ENCODE measurements at regions not wholly inside any gene's neighbourhood (a gene's known extent, or its start where the extent isn't known, plus 50 kb on each side); places are given as distances from the start of the nearest gene placed in this dataset.

- H3K9me2 ChIP-seq (ENCODE audit: insufficient read depth): no peaks in the 10 kb centered on the region
- no peak overlapping the region for H3K4me3 ChIP-seq
- no peak for DNase-seq
- H3K79me2 ChIP-seq (ENCODE audit: insufficient read depth): no peaks in the 10 kb centered on the region
- H3K27ac ChIP-seq: no peak overlapping the region
- 38 to 40% methylated on average over 2 of the region's 2 CpGs for WGBS, 2 experiments (ENCODE audit: low coverage in 1 of 2, low lambda C conversion rate in 2 of 2, missing lambda C conversion rate in 2 of 2)
- no peaks in the 10 kb centered on the region for H3K36me3 ChIP-seq (ENCODE audit: low read depth)
- H3K4me1 ChIP-seq (ENCODE audit: insufficient read depth): no peaks in the 10 kb centered on the region
- TF ChIP-seq EZH2phosphoT487 (IDR thresholded peaks at IDR 0.05; ENCODE audit: insufficient read depth, low read depth) (no peak), EZH2 (IDR thresholded peaks at IDR 0.05; ENCODE audit: insufficient read depth, poor library complexity, severe bottlenecking) (no peak)
- H2AFZ ChIP-seq: no peak overlapping the region
- H3K27me3 ChIP-seq (replicated peaks; ENCODE audit: insufficient read depth): 0 out of 2 replicates have a peak, but pooled peaks cover 4% of the 10 kb centered on the region
- H4K20me1 ChIP-seq (ENCODE audit: insufficient read depth): no peaks in the 10 kb centered on the region
- H3K9ac ChIP-seq: no peak overlapping the region
- H3F3A ChIP-seq (ENCODE audit: insufficient read depth): no peaks in the 10 kb centered on the region
- H3K9me3 ChIP-seq (ENCODE audit: low read depth): no peaks in the 10 kb centered on the region
- H3K4me2 ChIP-seq (ENCODE audit: unreplicated experiment): no peak overlapping the region
- in situ Hi-C loops (cut with MboI): no loop called here
Measured at GRCh38 chr1:229951856-229952534, 115.0 kb upstream of the GALNT2 start.

DNA sequence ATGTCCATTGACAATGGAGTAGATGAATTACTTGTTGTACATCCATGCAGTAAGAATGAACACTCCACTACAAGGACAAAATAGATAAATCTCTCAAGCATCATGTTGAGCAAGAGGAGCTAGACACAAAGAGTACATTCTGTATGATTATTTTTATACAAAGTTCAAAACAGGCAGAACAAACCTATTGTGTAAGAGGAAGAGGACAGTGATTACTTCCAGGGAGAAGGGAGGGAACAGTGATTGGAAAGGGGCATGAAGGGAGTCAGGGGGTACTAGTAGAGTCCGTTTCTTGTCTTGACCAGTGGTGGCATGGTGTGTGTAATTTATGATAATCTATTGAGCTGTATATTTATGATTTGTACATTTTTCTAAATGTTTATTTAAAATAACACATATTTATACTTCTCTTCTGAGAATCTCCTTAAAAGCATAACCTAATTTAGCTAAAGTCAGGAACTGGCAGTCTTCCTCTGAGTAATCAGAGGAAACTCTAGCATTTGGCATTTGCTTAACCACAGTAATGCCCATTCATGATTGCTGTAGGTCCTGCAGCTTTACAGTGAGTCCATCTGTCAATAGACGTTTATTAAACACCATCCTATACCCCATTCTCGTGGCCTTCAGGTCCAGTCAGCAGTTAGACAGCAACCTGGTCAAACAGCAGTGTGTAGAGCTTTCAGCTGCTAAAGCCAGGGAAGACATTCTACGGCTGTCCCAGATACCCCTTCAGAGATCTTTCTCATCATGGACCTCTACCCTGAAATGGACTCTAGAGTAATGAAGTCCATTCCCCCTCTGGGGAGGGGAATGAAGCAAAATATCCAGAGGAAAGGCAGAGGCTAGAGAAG is 114.1 kb upstream of the GALNT2 start:
- Histone ChIP-seq H3K9ac (no peak overlapping the region), H3K9me3 (ENCODE audit: low read depth) (no peaks in the 10 kb centered on the region), H3K4me2 (ENCODE audit: unreplicated experiment) (no peak overlapping the region), H2AFZ (no peak overlapping the region), H3K4me3 (no peak overlapping the region), H4K20me1 (ENCODE audit: insufficient read depth) (no peaks in the 10 kb centered on the region), H3K4me1 (ENCODE audit: insufficient read depth) (no peaks in the 10 kb centered on the region), H3K36me3 (ENCODE audit: low read depth) (no peaks in the 10 kb centered on the region), H3K27me3 (replicated peaks; ENCODE audit: insufficient read depth) (0 out of 2 replicates have a peak, but pooled peaks cover 4% of the 10 kb centered on the region), H3F3A (ENCODE audit: insufficient read depth) (no peaks in the 10 kb centered on the region), H3K9me2 (ENCODE audit: insufficient read depth) (no peaks in the 10 kb centered on the region), H3K27ac (no peak overlapping the region), H3K79me2 (ENCODE audit: insufficient read depth) (no peaks in the 10 kb centered on the region)
- 20 to 26% methylated on average over 4 of the region's 4 CpGs for WGBS, 2 experiments (ENCODE audit: low coverage in 1 of 2, low lambda C conversion rate in 2 of 2, missing lambda C conversion rate in 2 of 2)
- no peak for TF ChIP-seq EZH2phosphoT487 (IDR thresholded peaks at IDR 0.05; ENCODE audit: insufficient read depth, low read depth)
- no peak for TF ChIP-seq EZH2 (IDR thresholded peaks at IDR 0.05; ENCODE audit: insufficient read depth, poor library complexity, severe bottlenecking)
- in situ Hi-C loops (cut with MboI): no loop called here
- DNase-seq: peak; percentile 32

GRCh38 chr1:229953736-229954326 is 113.2 kb upstream of the GALNT2 start:
- Histone ChIP-seq H2AFZ (no peak overlapping the region), H4K20me1 (ENCODE audit: insufficient read depth) (no peaks in the 10 kb centered on the region), H3K79me2 (ENCODE audit: insufficient read depth) (no peaks in the 10 kb centered on the region), H3F3A (ENCODE audit: insufficient read depth) (no peaks in the 10 kb centered on the region), H3K27me3 (replicated peaks; ENCODE audit: insufficient read depth) (no peaks in the 10 kb centered on the region), H3K27ac (no peak overlapping the region), H3K9me3 (ENCODE audit: low read depth) (no peaks in the 10 kb centered on the region), H3K4me2 (ENCODE audit: unreplicated experiment) (no peak overlapping the region), H3K4me3 (no peak overlapping the region), H3K9ac (no peak overlapping the region), H3K4me1 (ENCODE audit: insufficient read depth) (no peaks in the 10 kb centered on the region), H3K36me3 (ENCODE audit: low read depth) (no peaks in the 10 kb centered on the region), H3K9me2 (ENCODE audit: insufficient read depth) (no peaks in the 10 kb centered on the region)
- in situ Hi-C loops (cut with MboI): no loop called here
- WGBS, 2 experiments (ENCODE audit: low coverage in 1 of 2, low lambda C conversion rate in 2 of 2, missing lambda C conversion rate in 2 of 2): 86 to 90% methylated on average over 1 of the region's 1 CpG
- no peak for DNase-seq
- TF ChIP-seq EZH2 (IDR thresholded peaks at IDR 0.05; ENCODE audit: insufficient read depth, poor library complexity, severe bottlenecking): no peak
- TF ChIP-seq EZH2phosphoT487 (IDR thresholded peaks at IDR 0.05; ENCODE audit: insufficient read depth, low read depth): no peak

DNA sequence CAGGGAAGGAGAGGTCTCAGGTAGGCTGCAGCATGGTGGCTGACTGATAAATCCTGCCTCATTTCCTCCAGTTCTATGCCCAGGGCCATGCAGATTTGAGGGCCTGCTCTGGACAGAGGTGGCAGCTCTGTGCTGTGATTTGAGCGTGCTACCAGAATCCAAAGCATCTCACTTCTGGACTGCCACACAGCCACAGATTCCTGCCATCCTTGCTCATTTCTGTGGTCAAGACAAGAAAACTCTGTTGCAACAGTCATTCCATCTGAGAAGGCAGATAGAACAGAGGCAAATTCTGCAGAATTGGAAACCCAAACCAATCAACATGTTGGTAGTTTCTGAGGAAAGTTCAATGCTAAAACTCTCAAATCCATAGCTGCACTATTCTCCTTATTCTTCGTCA is 102.8 kb upstream of the GALNT2 start:
- DNase-seq: peak; percentile 25
- Histone ChIP-seq H4K20me1 (ENCODE audit: insufficient read depth) (no peaks in the 10 kb centered on the region), H3K9ac (no peak overlapping the region), H3K4me3 (no peak overlapping the region), H3K9me3 (ENCODE audit: low read depth) (no peaks in the 10 kb centered on the region), H3K9me2 (ENCODE audit: insufficient read depth) (no peaks in the 10 kb centered on the region), H3K36me3 (ENCODE audit: low read depth) (no peaks in the 10 kb centered on the region), H3K79me2 (ENCODE audit: insufficient read depth) (no peaks in the 10 kb centered on the region), H3K27ac (no peak overlapping the region), H3K4me2 (ENCODE audit: unreplicated experiment) (no peak overlapping the region), H2AFZ (no peak overlapping the region), H3K27me3 (replicated peaks; ENCODE audit: insufficient read depth) (no peaks in the 10 kb centered on the region), H3F3A (ENCODE audit: insufficient read depth) (no peaks in the 10 kb centered on the region), H3K4me1 (ENCODE audit: insufficient read depth) (no peaks in the 10 kb centered on the region)
- WGBS, 2 experiments (ENCODE audit: low coverage in 1 of 2, low lambda C conversion rate in 2 of 2, missing lambda C conversion rate in 2 of 2): 16 to 23% methylated on average over 2 of the region's 2 CpGs
- in situ Hi-C loops (cut with MboI): no loop called here
- no peak for TF ChIP-seq EZH2phosphoT487 (IDR thresholded peaks at IDR 0.05; ENCODE audit: insufficient read depth, low read depth)
- TF ChIP-seq EZH2 (IDR thresholded peaks at IDR 0.05; ENCODE audit: insufficient read depth, poor library complexity, severe bottlenecking): no peak

Measured in GM23248 (cell line).